ENCODE measurements at regions not wholly inside any gene's neighbourhood (a gene's known extent, or its start where the extent isn't known, plus 50 kb on each side); places are given as distances from the start of the nearest gene placed in this dataset.

GRCh38 chr5:42351956-42352355 lies 71.3 kb upstream of the GHR start:
- no peak for DNase-seq (ENCODE audit: low spot score)

- no peak for DNase-seq (ENCODE audit: low spot score)
Measured at GRCh38 chr5:42360056-42360455, 63.2 kb upstream of the GHR start.

- no peak for DNase-seq (ENCODE audit: low spot score)
Measured at GRCh38 chr5:42360616-42361314, 62.5 kb upstream of the GHR start.

GRCh38 chr5:42361315-42361688 lies 61.9 kb upstream of the GHR start:
- DNase-seq (ENCODE audit: low spot score) = no peak

- DNase-seq (ENCODE audit: low spot score) = no peak
Measured at GRCh38 chr5:42366051-42366450, 57.2 kb upstream of the GHR start.
